Gastrocnemius medialis (tissue), 4 donors: ENCODE measurements at regions not wholly inside any gene's neighbourhood (a gene's known extent, or its start where the extent isn't known, plus 50 kb on each side); places are given as distances from the start of the nearest gene placed in this dataset.

ENCODE experiments used
- ATAC-seq, 2 donors: fragments of 150-250 bp; one replicate each; pipeline ENCODE4 v1.9.1; 2016
- DNase-seq, 2 donors: peaks; one replicate each; pipeline ENCODE4 v3.0.0-alpha.2; 2019
- H3K27ac ChIP-seq, 4 donors: fragments of 200-600 bp; sonication (generic); 1 replicate in 1 of 4; 2 replicates in 3 of 4; pipeline ENCODE4 v1.5.1; 2016 to 2018; ENCODE audit warnings: mild to moderate bottlenecking in 2 of 4, moderate library complexity in 1 of 4
- H3K27me3 ChIP-seq, 3 donors: fragments of 200-600 bp; sonication (generic) in 2 of 3; 1 replicate in 1 of 3; 2 replicates in 2 of 3; pipeline versions ENCODE4 v1.5.1 to v1.6.0; 2016 to 2019; ENCODE audit warnings: mild to moderate bottlenecking in 1 of 3, moderate library complexity in 1 of 3
- H3K36me3 ChIP-seq, 2 donors: fragments of 200-600 bp; sonication (generic) in 1 of 2; one replicate each; pipeline ENCODE4 v1.5.1; 2017 to 2018
- H3K4me1 ChIP-seq, 2 donors: fragments of 200-600 bp; sonication (generic) in 1 of 2; one replicate each; pipeline ENCODE4 v1.5.1; 2016 to 2017; ENCODE audit warnings: mild to moderate bottlenecking in 2 of 2
- H3K4me3 ChIP-seq, 4 donors: fragments of 200-600 bp; sonication (generic) in 3 of 4; 1 replicate in 1 of 4; 2 replicates in 3 of 4; pipeline ENCODE4 v1.5.1; 2016 to 2019; ENCODE audit warnings: mild to moderate bottlenecking in 2 of 4
- H3K9me3 ChIP-seq, 3 donors: fragments of 200-600 bp; sonication (generic) in 2 of 3; 1 replicate in 1 of 3; 2 replicates in 2 of 3; pipeline ENCODE4 v1.5.1; 2016 to 2019
- POLR2A ChIP-seq, 2 donors: fragments of 450-650 bp; IDR thresholded peaks; one replicate each; pipeline ENCODE4 v1.6.1; 2017; ENCODE audit warnings: antibody characterized with exemption in 2 of 2, mild to moderate bottlenecking in 2 of 2, moderate library complexity in 2 of 2
- in situ Hi-C, 4 donors: fragments of 200-750 bp; cut with MboI; loops; one replicate each; pipeline versions ENCODE4 v1.15.0 to v1.8.0; 2017; ENCODE audit warnings: low sequenced_read_pairs in 4 of 4
- intact Hi-C: fragments of 100-400 bp; cut with DNase I; formaldehyde crosslinking; loops from one replicate; pipeline ENCODE4 v1.15.1; 2023; ENCODE audit warnings: low total_unique reads
- TF ChIP-seq, protein P1 (sequence below), 5 experiments: fragments of 450-650 bp in 3 of 5; fragments of 200-600 bp in 2 of 5; sonication (generic) in 2 of 5; IDR thresholded peaks in 4 of 5; conservative IDR thresholded peaks in 1 of 5; 1 replicate in 4 of 5; 2 replicates in 1 of 5; pipeline ENCODE4 v1.5.1; 2016 to 2019; ENCODE audit warnings: antibody characterized with exemption in 5 of 5, mild to moderate bottlenecking in 3 of 5, moderate library complexity in 3 of 5

DNA sequence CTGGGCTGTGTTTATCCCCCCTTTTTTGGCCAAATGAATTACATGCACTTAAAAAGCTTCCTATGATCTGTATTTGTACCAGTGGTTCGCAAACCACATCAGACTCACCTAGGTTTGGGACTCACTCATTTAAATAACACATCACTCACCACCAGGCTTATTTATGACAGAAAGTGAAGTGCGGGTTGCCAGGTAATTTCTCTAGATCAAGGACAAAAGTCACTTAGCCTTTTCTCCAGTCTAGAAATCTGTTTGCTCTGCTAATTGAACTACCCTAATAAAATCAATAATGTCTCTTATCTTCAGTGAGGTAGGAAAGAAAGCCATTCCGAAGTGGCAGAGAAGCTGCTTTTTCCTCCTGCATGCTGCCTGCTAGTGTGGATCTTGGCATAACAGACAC lies 88.1 kb upstream of the SLC8A1 start:
- Histone ChIP-seq H3K9me3 (no peaks in the 10 kb centered on the region), H3K36me3 (no peaks in the 10 kb centered on the region), H3K4me1 (no peaks in the 10 kb centered on the region), H3K27me3 (no peaks in the 10 kb centered on the region), H3K4me3 (no peak overlapping the region), H3K27ac (no peak overlapping the region)
- intact Hi-C loops: no loop called here
- no peak for ATAC-seq
- TF ChIP-seq, protein P1, sequence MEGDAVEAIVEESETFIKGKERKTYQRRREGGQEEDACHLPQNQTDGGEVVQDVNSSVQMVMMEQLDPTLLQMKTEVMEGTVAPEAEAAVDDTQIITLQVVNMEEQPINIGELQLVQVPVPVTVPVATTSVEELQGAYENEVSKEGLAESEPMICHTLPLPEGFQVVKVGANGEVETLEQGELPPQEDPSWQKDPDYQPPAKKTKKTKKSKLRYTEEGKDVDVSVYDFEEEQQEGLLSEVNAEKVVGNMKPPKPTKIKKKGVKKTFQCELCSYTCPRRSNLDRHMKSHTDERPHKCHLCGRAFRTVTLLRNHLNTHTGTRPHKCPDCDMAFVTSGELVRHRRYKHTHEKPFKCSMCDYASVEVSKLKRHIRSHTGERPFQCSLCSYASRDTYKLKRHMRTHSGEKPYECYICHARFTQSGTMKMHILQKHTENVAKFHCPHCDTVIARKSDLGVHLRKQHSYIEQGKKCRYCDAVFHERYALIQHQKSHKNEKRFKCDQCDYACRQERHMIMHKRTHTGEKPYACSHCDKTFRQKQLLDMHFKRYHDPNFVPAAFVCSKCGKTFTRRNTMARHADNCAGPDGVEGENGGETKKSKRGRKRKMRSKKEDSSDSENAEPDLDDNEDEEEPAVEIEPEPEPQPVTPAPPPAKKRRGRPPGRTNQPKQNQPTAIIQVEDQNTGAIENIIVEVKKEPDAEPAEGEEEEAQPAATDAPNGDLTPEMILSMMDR (IDR thresholded peaks at IDR 0.05 in 4 of 5, conservative IDR thresholded peaks at IDR 0.05 in 1 of 5): no peak
- no peak for TF ChIP-seq POLR2A (IDR thresholded peaks at IDR 0.05)
- DNase-seq: no peak
- in situ Hi-C loops: no loop called here

DNA sequence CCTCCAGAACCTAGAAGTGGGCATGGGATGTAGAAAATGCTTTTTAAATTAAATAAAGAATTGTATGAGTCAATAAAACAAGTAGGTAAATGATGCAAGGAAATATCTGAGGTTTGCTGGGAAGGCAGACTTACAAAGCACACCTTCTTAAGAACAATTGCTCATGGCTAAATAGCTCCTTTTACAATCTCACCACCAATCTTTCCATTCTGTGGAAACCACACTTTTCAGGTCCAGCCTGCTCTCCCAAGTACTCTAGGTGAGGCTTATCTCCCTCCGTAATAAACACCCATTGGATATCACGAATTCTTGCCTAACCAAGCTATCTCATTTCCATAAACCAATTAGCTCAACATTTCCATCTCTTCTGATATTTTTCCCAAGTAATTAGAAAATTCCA lies 91.5 kb upstream of the SLC8A1 start:
- H3K36me3 ChIP-seq: no peaks in the 10 kb centered on the region
- H3K4me3 ChIP-seq: no peak overlapping the region
- intact Hi-C loops (no loop called here), in situ Hi-C loops (no loop called here)
- H3K27ac ChIP-seq: no peak overlapping the region
- no peak for TF ChIP-seq POLR2A (IDR thresholded peaks at IDR 0.05)
- TF ChIP-seq, protein P1 (IDR thresholded peaks at IDR 0.05 in 4 of 5, conservative IDR thresholded peaks at IDR 0.05 in 1 of 5): no peak
- H3K4me1 ChIP-seq: no peaks in the 10 kb centered on the region
- ATAC-seq: no peak
- H3K27me3 ChIP-seq: no peaks in the 10 kb centered on the region
- no peak for DNase-seq
- H3K9me3 ChIP-seq: no peaks in the 10 kb centered on the region

DNA sequence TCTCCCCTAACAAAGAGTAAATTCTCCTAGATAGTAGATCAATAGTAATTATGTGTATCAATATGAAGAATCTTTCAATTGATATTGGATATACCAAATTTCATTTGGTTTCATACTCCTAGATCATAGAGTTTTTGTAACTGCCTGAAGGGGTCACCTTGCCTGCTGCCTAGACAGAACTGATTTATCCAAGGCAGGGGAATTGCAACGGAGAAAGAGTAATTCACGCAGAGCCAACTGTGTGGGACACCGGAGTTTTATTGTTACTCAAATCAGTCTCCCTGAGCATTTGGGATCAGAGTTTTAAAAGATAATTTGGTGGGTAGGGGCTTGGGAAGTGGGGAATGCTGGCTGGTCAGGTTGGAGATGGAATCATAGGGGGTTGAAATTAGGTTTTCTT lies 92.2 kb upstream of the SLC8A1 start:
- no peaks in the 10 kb centered on the region for H3K4me1 ChIP-seq
- H3K36me3 ChIP-seq: no peaks in the 10 kb centered on the region
- no peak overlapping the region for H3K27ac ChIP-seq
- H3K27me3 ChIP-seq: no peaks in the 10 kb centered on the region
- intact Hi-C loops (no loop called here), in situ Hi-C loops (no loop called here)
- H3K4me3 ChIP-seq: no peak overlapping the region
- no peaks in the 10 kb centered on the region for H3K9me3 ChIP-seq
- ATAC-seq (no peak), DNase-seq (no peak)
- TF ChIP-seq POLR2A (IDR thresholded peaks at IDR 0.05): no peak
- TF ChIP-seq, protein P1 (IDR thresholded peaks at IDR 0.05 in 4 of 5, conservative IDR thresholded peaks at IDR 0.05 in 1 of 5): no peak

DNA sequence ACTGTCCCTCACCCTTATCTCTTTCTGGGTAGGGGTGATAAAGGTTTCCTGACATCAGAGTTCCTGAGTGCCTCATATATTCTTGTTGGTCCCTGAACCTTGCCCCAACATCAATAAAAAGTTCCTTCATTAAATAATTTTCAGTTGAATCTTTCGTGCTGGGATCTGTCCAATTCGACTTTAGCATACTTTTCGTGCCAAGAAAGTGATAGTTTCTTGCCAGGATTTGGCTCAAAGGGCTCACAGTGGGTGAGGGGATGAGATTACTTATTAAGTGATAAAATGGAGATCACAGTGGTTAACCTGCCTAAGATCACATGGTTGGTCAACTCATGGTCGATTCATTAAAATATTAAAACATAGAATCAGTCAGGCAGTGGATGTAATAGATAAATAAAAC lies 93.8 kb upstream of the SLC8A1 start:
- intact Hi-C loops: no loop called here
- Histone ChIP-seq H3K36me3 (no peaks in the 10 kb centered on the region), H3K27me3 (no peaks in the 10 kb centered on the region), H3K4me3 (no peak overlapping the region), H3K9me3 (no peaks in the 10 kb centered on the region), H3K27ac (no peak overlapping the region), H3K4me1 (no peaks in the 10 kb centered on the region)
- in situ Hi-C loops: no loop called here
- TF ChIP-seq, protein P1 (IDR thresholded peaks at IDR 0.05 in 4 of 5, conservative IDR thresholded peaks at IDR 0.05 in 1 of 5): no peak
- TF ChIP-seq POLR2A (IDR thresholded peaks at IDR 0.05): no peak
- ATAC-seq (no peak), DNase-seq (no peak)

DNA sequence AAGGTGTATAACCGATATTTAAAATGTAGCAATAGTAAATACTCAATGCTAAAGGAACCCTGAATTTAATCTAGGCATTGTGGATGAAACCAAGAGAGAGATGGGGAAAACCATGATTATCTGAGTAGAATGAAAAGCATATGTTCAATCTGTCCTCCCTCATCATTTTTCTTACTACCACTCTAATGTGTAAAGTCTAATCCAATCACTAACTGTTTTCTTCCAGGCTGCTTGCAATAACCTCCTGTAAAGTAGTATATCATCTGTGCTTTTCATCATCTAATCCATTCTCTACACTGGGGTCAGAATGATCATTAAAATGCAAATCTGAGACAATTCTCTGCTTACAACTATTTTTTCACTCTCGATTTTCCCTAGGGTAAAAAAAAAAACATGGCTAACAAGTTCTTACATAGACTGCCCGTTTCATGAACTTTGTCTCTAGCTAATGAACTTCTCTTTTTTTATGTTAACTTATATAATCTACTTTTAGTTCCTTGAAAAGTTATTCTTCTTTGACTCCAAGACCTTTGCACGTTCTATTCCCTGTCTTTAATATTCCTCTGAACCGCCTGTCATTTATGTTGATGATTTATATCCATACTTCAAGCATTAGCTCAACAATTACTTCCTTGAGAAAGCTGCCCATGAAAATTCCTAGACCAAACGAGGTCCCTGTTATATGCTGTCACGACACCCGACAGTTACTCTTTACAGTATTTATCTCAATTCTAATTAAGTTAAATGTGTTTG lies 94.7 kb upstream of the SLC8A1 start:
- DNase-seq (no peak), ATAC-seq (no peak)
- Histone ChIP-seq H3K36me3 (no peaks in the 10 kb centered on the region), H3K9me3 (no peaks in the 10 kb centered on the region), H3K4me1 (no peaks in the 10 kb centered on the region), H3K27ac (no peak overlapping the region), H3K4me3 (no peak overlapping the region), H3K27me3 (no peaks in the 10 kb centered on the region)
- TF ChIP-seq, protein P1 (IDR thresholded peaks at IDR 0.05 in 4 of 5, conservative IDR thresholded peaks at IDR 0.05 in 1 of 5): no peak
- no peak for TF ChIP-seq POLR2A (IDR thresholded peaks at IDR 0.05)
- in situ Hi-C loops (no loop called here), intact Hi-C loops (no loop called here)
